Nephron progenitor cell (in vitro differentiated cells): ENCODE measurements at regions not wholly inside any gene's neighbourhood (a gene's known extent, or its start where the extent isn't known, plus 50 kb on each side); places are given as distances from the start of the nearest gene placed in this dataset.

Experiments used
- DNase-seq: peaks from one replicate; pipeline ENCODE4 v3.0.0; 2021
- H3K27ac Mint-ChIP-seq: 2 replicates; pipeline ENCODE4 v1.8.0; 2021; ENCODE audit warnings: mild to moderate bottlenecking, moderate library complexity, mixed read lengths
- H3K27me3 Mint-ChIP-seq: 2 replicates; pipeline ENCODE4 v1.8.0; 2021; ENCODE audit warnings: mild to moderate bottlenecking, low read depth, mixed read lengths; ENCODE audit not compliant: poor library complexity
- H3K36me3 Mint-ChIP-seq: 2 replicates; pipeline ENCODE4 v1.8.0; 2021; ENCODE audit warnings: low read depth, mixed read lengths
- H3K4me1 Mint-ChIP-seq: 2 replicates; pipeline ENCODE4 v1.8.0; 2021; ENCODE audit warnings: mixed read lengths
- H3K4me3 Mint-ChIP-seq: 2 replicates; pipeline ENCODE4 v1.8.0; 2021; ENCODE audit warnings: mild to moderate bottlenecking, moderate library complexity, mixed read lengths
- H3K9me3 Mint-ChIP-seq: 2 replicates; pipeline ENCODE4 v1.8.0; 2021; ENCODE audit warnings: mild to moderate bottlenecking, moderate library complexity, mixed read lengths
- TF ChIP-seq, protein P1 (sequence below): fragments of 200-600 bp; sonication (generic); IDR thresholded peaks from 2 replicates; pipeline ENCODE4 v1.5.0; 2021; ENCODE audit warnings: antibody characterized with exemption

DNA sequence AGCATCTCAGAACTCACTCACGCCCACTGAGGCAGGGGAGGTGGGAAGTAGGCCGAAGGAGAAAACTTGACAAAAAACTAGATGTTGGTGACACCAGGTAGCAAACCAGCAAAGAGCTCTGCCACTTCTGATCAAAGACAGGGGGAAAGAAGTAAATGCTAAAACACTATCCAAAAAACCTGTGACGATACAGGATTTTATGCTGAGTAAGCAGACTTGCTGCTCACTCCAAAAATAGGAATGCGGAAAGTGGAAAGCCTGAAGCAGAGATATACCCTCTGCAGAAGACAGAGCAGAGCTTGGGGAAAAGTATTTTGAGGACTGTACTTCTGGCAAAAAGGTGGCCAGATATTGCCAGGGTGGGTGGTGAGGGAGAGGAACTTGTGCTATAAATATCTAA lies 73.3 kb upstream of the YPEL5 start:
- Mint-ChIP-seq H3K27me3 (peaks cover 23% of the 10 kb centered on the region), H3K36me3 (no peaks in the 10 kb centered on the region), H3K27ac (no peak overlapping the region), H3K4me1 (no peaks in the 10 kb centered on the region), H3K9me3 (no peaks in the 10 kb centered on the region), H3K4me3 (no peak overlapping the region)
- no peak for DNase-seq
- TF ChIP-seq, protein P1, sequence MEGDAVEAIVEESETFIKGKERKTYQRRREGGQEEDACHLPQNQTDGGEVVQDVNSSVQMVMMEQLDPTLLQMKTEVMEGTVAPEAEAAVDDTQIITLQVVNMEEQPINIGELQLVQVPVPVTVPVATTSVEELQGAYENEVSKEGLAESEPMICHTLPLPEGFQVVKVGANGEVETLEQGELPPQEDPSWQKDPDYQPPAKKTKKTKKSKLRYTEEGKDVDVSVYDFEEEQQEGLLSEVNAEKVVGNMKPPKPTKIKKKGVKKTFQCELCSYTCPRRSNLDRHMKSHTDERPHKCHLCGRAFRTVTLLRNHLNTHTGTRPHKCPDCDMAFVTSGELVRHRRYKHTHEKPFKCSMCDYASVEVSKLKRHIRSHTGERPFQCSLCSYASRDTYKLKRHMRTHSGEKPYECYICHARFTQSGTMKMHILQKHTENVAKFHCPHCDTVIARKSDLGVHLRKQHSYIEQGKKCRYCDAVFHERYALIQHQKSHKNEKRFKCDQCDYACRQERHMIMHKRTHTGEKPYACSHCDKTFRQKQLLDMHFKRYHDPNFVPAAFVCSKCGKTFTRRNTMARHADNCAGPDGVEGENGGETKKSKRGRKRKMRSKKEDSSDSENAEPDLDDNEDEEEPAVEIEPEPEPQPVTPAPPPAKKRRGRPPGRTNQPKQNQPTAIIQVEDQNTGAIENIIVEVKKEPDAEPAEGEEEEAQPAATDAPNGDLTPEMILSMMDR: no peak

DNA sequence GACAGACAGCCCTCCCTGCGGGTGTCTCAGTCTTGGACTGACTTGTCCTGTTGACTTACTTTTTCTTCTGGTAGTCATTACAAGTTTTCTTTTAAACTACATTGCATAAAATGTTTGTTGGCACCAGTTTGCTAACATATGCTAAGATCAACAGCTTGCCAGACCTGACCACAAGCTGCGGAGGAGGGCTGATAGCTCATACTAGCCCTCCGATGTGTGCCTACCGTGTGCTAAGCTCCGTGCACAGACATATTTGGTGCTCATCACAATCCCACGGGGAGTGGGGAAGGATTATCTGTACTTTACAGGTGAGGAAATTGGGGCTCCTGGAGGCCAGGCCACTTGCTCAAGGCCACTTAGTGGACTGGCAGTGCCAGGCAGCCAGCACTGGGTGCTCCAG lies 72.8 kb upstream of the YPEL5 start:
- Mint-ChIP-seq H3K4me1 (no peaks in the 10 kb centered on the region), H3K9me3 (no peaks in the 10 kb centered on the region), H3K36me3 (no peaks in the 10 kb centered on the region), H3K4me3 (no peak overlapping the region), H3K27me3 (peaks cover 27% of the 10 kb centered on the region), H3K27ac (no peak overlapping the region)
- TF ChIP-seq, protein P1: no peak
- DNase-seq: no peak

DNA sequence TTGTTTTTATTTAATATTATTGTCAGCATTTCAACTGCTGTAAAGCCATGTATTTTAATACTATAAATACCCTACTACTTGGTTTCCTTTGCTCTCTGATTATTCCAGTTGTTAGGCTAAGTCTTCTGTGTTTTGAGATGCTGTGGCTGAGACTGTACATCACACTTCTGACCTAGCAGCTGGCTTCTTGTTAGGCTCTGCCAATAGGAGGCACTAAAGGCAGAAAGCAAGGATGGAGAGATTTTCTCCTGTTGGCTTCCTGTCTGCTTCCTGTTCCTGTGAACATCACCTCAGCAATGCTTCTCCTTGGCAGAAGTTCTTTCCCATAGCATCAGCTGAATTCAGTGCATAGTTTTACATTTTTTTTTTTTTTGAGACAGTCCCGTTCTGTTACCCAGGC lies 68.3 kb upstream of the YPEL5 start:
- TF ChIP-seq, protein P1: no peak
- Mint-ChIP-seq H3K36me3 (no peaks in the 10 kb centered on the region), H3K9me3 (no peaks in the 10 kb centered on the region), H3K4me1 (no peaks in the 10 kb centered on the region), H3K4me3 (no peak overlapping the region), H3K27ac (no peak overlapping the region), H3K27me3 (peaks cover 27% of the 10 kb centered on the region)
- no peak for DNase-seq

DNA sequence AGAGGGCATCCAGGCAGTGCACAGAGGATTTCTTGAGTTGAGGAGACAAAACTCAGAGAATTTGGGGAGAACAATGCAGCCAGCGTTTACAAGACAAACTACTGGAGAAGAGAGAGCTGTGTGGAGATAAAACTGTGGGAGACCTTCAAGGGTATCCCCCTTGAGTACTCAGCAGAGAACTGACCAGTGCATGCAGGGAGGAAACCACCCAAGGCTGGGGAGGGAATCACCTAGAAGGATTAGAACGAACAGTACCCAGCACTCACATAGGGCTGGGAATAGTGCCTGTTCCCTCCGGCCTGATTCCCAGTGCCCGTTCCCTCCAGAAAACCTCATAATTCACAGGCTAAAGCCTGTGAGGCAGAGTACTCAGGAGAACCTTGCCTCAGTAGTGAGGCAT lies 61.9 kb upstream of the YPEL5 start:
- DNase-seq: no peak
- Mint-ChIP-seq H3K27ac (no peak overlapping the region), H3K36me3 (no peaks in the 10 kb centered on the region), H3K4me1 (peaks cover 16% of the 10 kb centered on the region), H3K9me3 (no peaks in the 10 kb centered on the region), H3K4me3 (no peak overlapping the region), H3K27me3 (peaks cover 28% of the 10 kb centered on the region)
- TF ChIP-seq, protein P1: no peak

DNA sequence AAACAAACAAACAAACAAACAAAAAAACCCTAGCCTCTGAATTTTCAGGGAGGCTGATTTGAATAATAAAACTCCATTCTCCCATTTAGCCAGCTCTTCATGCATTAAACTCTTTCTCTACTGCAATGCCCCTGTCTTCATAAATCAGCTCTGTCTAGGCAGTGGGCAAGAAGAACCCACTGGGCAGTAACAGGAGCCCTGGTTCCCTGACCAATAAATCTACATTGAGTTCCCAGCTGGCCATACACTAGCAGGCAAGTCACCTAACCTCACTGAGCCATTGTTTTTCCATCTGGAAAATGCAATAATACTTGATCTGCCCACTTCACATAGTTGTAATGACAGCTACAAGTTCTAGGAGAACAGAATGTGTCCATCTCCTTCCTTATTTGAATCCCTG lies 57.6 kb upstream of the YPEL5 start:
- Mint-ChIP-seq H3K4me3 (no peak overlapping the region), H3K27ac (no peak overlapping the region), H3K4me1 (peaks cover 19% of the 10 kb centered on the region), H3K36me3 (no peaks in the 10 kb centered on the region), H3K9me3 (peaks cover 4% of the 10 kb centered on the region), H3K27me3 (peaks cover 39% of the 10 kb centered on the region)
- TF ChIP-seq, protein P1: no peak
- DNase-seq: no peak

DNA sequence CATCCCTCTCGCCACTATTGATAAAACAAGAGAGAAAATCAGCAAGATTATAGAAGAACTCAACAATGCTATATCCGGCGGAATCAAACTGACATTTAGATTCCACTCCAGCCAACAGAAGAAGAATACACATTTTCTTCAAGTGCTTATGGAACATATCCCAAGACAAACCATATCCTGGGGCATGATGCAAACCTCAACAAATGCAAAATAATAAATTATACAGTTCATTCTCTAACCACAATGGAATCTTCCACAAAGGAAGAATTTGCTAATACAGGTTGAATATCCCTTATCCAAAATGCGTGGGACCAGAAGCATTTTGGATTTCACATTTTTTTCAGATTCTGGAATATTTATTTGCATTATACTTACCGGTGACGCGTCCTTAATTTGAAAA lies 51.4 kb upstream of the YPEL5 start:
- Mint-ChIP-seq H3K4me1 (no peaks in the 10 kb centered on the region), H3K27ac (no peak overlapping the region), H3K4me3 (no peak overlapping the region), H3K9me3 (peaks cover 4% of the 10 kb centered on the region), H3K36me3 (no peaks in the 10 kb centered on the region), H3K27me3 (peaks cover 29% of the 10 kb centered on the region)
- DNase-seq: no peak
- TF ChIP-seq, protein P1: no peak
